GM23338 (cell line): ENCODE measurements at regions not wholly inside any gene's neighbourhood (a gene's known extent, or its start where the extent isn't known, plus 50 kb on each side); places are given as distances from the start of the nearest gene placed in this dataset.

Source experiments
- ATAC-seq: fragments of 200-7000 bp; cut with Tn5 transposase; 3 replicates; pipeline ENCODE4 v1.9.1; 2020
- DNase-seq: peaks from one replicate; pipeline ENCODE4 v3.0.0-alpha.2; 2015; ENCODE audit warnings: low spot score
- H2AFZ ChIP-seq: fragments of 200-600 bp; sonication (generic); 2 replicates; pipeline ENCODE4 v1.8.0; 2016; ENCODE audit warnings: antibody characterized with exemption, mild to moderate bottlenecking, moderate library complexity
- H3F3A ChIP-seq: fragments of 200-600 bp; sonication (generic); replicated peaks from 2 replicates; pipeline ENCODE4 v1.8.0; 2017; ENCODE audit warnings: antibody characterized with exemption, mixed run types, low read depth
- H3K27ac ChIP-seq: fragments of 200-600 bp; sonication (generic); 2 replicates; pipeline ENCODE4 v1.6.1; 2016; ENCODE audit warnings: low read depth
- H3K27me3 ChIP-seq: fragments of 200-600 bp; sonication (generic); 2 replicates; pipeline ENCODE4 v1.8.0; 2016; ENCODE audit warnings: mild to moderate bottlenecking, mixed run types, moderate library complexity; ENCODE audit not compliant: insufficient read depth
- H3K36me3 ChIP-seq: fragments of 200-600 bp; sonication (generic); 2 replicates; pipeline ENCODE4 v1.8.0; 2016; ENCODE audit warnings: mild to moderate bottlenecking; ENCODE audit not compliant: insufficient read depth
- H3K4me1 ChIP-seq: fragments of 200-600 bp; sonication (generic); 2 replicates; pipeline ENCODE4 v1.8.0; 2016; ENCODE audit warnings: mild to moderate bottlenecking, moderate library complexity; ENCODE audit not compliant: insufficient read depth
- H3K4me2 ChIP-seq: fragments of 200-600 bp; sonication (generic); 2 replicates; pipeline ENCODE4 v1.7.1; 2017; ENCODE audit warnings: mixed run types
- H3K4me3 ChIP-seq: fragments of 200-600 bp; sonication (generic); 2 replicates; pipeline ENCODE4 v1.6.1; 2016; ENCODE audit warnings: mixed run types
- H3K79me2 ChIP-seq: fragments of 200-600 bp; sonication (generic); replicated peaks from 2 replicates; pipeline ENCODE4 v1.8.0; 2017; ENCODE audit warnings: mild to moderate bottlenecking; ENCODE audit not compliant: insufficient read depth
- H3K9me2 ChIP-seq: fragments of 200-600 bp; sonication (generic); 2 replicates; pipeline ENCODE4 v1.8.0; 2017; ENCODE audit not compliant: insufficient read depth
- H4K20me1 ChIP-seq: fragments of 200-600 bp; sonication (generic); replicated peaks from 2 replicates; pipeline ENCODE4 v1.8.0; 2017; ENCODE audit warnings: mild to moderate bottlenecking; ENCODE audit not compliant: insufficient read depth
- H3K27ac Mint-ChIP-seq: 2 replicates; pipeline ENCODE4 v1.8.0; 2020; ENCODE audit warnings: inconsistent platforms, mild to moderate bottlenecking, moderate library complexity, mixed read lengths
- H3K27me3 Mint-ChIP-seq: 3 replicates; pipeline ENCODE4 v1.8.0; 2022; ENCODE audit warnings: low read depth, mild to moderate bottlenecking, moderate library complexity, mixed read lengths, inconsistent platforms; ENCODE audit not compliant: insufficient read depth, poor library complexity
- H3K36me3 Mint-ChIP-seq: 3 replicates; pipeline ENCODE4 v1.8.0; 2021; ENCODE audit warnings: low read depth, mild to moderate bottlenecking, inconsistent platforms, moderate library complexity, mixed read lengths
- H3K4me1 Mint-ChIP-seq: 3 replicates; pipeline ENCODE4 v1.8.0; 2020; ENCODE audit warnings: mild to moderate bottlenecking, inconsistent platforms, mixed read lengths
- H3K4me3 Mint-ChIP-seq: 3 replicates; pipeline ENCODE4 v1.8.0; 2021; ENCODE audit warnings: moderate library complexity, mild to moderate bottlenecking, inconsistent platforms, mixed read lengths
- H3K9me3 Mint-ChIP-seq: 3 replicates; pipeline ENCODE4 v1.8.0; 2020; ENCODE audit warnings: moderate library complexity, mild to moderate bottlenecking, inconsistent platforms, mixed read lengths
- EZH2phosphoT487 ChIP-seq: fragments of 200-600 bp; sonication (generic); IDR thresholded peaks from one replicate; pipeline ENCODE4 v1.8.1; 2018; ENCODE audit warnings: antibody characterized with exemption; ENCODE audit not compliant: unreplicated experiment
- JUNB ChIP-seq: IDR thresholded peaks from one replicate; pipeline ENCODE4 v1.6.1; 2016; ENCODE audit warnings: antibody characterized with exemption; ENCODE audit not compliant: unreplicated experiment
- POLR2AphosphoS5 ChIP-seq: IDR thresholded peaks from 2 replicates; pipeline ENCODE4 v1.6.1; 2016; ENCODE audit warnings: antibody characterized with exemption, low read depth
- ZNF331 ChIP-seq: fragments of 250-450 bp; sonication (Bioruptor Pico); IDR thresholded peaks from 2 replicates; pipeline ENCODE4 v1.5.0; 2020; ENCODE audit warnings: low read depth, mild to moderate bottlenecking, moderate library complexity
- ZNF462 ChIP-seq: fragments of 250-450 bp; sonication (Bioruptor Pico); IDR thresholded peaks from 2 replicates; pipeline ENCODE4 v1.5.0; 2020; ENCODE audit warnings: mild to moderate bottlenecking, moderate library complexity
- TF ChIP-seq, protein P1 (sequence below), 2 experiments: fragments of 200-600 bp in 1 of 2; sonication (generic) in 1 of 2; conservative IDR thresholded peaks; 2 replicates each; pipeline versions ENCODE4 v1.5.1 to v1.6.1; 2016 to 2017; ENCODE audit warnings: antibody characterized with exemption in 2 of 2, low read depth in 2 of 2, mild to moderate bottlenecking in 2 of 2, moderate library complexity in 1 of 2
- TF ChIP-seq, protein P2 (sequence below): IDR thresholded peaks from 2 replicates; pipeline ENCODE4 v1.6.1; 2016; ENCODE audit warnings: antibody characterized with exemption

DNA sequence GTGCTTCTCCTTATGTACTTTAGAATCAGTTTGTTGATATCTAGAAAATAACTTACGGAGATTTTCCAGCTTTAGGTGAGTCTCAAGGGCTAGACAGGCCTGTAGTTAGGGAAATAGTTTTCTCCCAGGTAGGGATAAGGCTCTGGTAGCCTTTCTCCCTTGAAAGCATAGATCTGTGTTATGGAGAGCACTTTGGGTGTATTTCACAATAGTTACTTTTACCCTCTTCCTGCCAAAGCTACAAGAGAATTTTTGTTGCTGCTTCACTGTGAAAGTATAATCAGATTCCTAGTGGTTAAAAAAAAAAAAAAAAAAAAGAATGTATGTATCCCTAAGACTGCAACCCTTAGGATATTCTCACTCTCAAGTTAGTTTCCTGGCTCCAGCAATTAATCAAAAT lies 267.5 kb downstream of the PIK3C3 start:
- no peak overlapping the region for H3K27ac ChIP-seq
- no peak overlapping the region for H3K4me3 ChIP-seq
- H3K9me2 ChIP-seq = 0 out of 2 replicates have a peak, but pooled peaks cover 1% of the 10 kb centered on the region
- no peaks in the 10 kb centered on the region for H3K36me3 Mint-ChIP-seq
- no peaks in the 10 kb centered on the region for H3K9me3 Mint-ChIP-seq
- DNase-seq = no peak
- H3K27ac Mint-ChIP-seq = no peak overlapping the region
- TF ChIP-seq JUNB = no peak
- no peak for TF ChIP-seq POLR2AphosphoS5
- TF ChIP-seq, protein P1, sequence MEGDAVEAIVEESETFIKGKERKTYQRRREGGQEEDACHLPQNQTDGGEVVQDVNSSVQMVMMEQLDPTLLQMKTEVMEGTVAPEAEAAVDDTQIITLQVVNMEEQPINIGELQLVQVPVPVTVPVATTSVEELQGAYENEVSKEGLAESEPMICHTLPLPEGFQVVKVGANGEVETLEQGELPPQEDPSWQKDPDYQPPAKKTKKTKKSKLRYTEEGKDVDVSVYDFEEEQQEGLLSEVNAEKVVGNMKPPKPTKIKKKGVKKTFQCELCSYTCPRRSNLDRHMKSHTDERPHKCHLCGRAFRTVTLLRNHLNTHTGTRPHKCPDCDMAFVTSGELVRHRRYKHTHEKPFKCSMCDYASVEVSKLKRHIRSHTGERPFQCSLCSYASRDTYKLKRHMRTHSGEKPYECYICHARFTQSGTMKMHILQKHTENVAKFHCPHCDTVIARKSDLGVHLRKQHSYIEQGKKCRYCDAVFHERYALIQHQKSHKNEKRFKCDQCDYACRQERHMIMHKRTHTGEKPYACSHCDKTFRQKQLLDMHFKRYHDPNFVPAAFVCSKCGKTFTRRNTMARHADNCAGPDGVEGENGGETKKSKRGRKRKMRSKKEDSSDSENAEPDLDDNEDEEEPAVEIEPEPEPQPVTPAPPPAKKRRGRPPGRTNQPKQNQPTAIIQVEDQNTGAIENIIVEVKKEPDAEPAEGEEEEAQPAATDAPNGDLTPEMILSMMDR (conservative IDR thresholded peaks at IDR 0.05; ENCODE audit: low read depth in 2 of 2) = no peak
- TF ChIP-seq ZNF331 (CRISPR knock-in tag) = no peak
- TF ChIP-seq, protein P2, sequence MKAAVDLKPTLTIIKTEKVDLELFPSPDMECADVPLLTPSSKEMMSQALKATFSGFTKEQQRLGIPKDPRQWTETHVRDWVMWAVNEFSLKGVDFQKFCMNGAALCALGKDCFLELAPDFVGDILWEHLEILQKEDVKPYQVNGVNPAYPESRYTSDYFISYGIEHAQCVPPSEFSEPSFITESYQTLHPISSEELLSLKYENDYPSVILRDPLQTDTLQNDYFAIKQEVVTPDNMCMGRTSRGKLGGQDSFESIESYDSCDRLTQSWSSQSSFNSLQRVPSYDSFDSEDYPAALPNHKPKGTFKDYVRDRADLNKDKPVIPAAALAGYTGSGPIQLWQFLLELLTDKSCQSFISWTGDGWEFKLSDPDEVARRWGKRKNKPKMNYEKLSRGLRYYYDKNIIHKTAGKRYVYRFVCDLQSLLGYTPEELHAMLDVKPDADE = no peak
- TF ChIP-seq EZH2phosphoT487 = no peak
- TF ChIP-seq ZNF462 (CRISPR knock-in tag) = no peak
- no peak overlapping the region for H3K4me3 Mint-ChIP-seq
- no peak for ATAC-seq
- no peaks in the 10 kb centered on the region for H3K27me3 ChIP-seq
- H3K4me1 Mint-ChIP-seq = no peaks in the 10 kb centered on the region
- H3K27me3 Mint-ChIP-seq = no peaks in the 10 kb centered on the region
- no peaks in the 10 kb centered on the region for H4K20me1 ChIP-seq
- H2AFZ ChIP-seq = no peak overlapping the region
- H3K4me1 ChIP-seq = no peaks in the 10 kb centered on the region
- no peaks in the 10 kb centered on the region for H3K36me3 ChIP-seq
- H3K4me2 ChIP-seq = no peak overlapping the region
- no peaks in the 10 kb centered on the region for H3F3A ChIP-seq
- no peaks in the 10 kb centered on the region for H3K79me2 ChIP-seq
